ENCODE measurements at regions not wholly inside any gene's neighbourhood (a gene's known extent, or its start where the extent isn't known, plus 50 kb on each side); places are given as distances from the start of the nearest gene placed in this dataset.
A peak's percentile ranks its signal among the peaks of the same experiment; 100 is the strongest.

DNA sequence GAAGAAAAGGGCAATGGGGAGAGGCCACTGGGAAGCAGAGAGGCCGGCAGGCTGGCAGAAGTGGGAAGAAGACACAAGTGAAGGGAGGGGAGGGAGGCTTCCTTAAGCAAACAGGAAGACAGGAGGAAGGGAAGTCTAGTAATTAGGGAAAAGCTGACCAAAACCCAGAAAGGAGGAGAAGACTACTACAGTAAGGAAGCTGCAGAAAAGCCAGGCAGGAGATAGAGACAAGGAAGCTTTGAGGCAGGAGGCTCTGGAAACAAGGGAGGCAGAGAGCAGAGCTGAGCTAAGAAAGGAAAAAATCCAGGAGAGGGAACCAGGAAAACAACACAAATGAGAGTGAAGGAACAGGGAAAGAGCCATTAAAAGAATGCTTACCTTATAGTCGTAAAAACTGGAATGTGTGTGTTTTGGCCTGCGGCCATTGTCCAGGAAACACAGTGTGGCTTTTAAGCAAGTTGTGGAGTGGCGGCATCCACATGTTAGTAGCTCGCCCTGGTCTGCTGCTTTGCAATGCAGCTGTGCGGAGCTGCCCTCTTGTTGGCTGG is 317.1 kb upstream of the CLINT1 start:
- no peak for DNase-seq

- peak; percentile 75 for DNase-seq
Observed at GRCh38 chr5:158174918-158175851, 316.2 kb upstream of the CLINT1 start.

DNA sequence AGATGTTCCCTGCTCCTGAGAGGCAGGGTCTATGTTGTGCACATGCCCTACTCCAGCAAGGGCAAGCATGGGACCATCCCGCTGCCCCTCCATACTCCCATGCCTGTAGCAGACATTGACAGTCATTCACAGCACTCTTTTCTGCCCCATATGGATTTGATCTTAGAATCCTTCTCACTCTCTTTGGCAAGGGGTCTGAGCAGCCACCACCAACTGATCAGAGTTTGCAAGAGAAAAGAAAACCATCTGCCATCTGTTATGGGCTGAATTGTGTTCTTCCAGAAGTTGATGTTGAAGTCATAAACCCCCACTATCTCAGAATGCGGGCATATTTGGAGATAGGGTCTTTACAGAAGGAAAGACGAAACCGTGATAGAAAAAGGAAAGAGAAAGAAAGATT is 315.1 kb upstream of the CLINT1 start:
- no peak for DNase-seq

DNA sequence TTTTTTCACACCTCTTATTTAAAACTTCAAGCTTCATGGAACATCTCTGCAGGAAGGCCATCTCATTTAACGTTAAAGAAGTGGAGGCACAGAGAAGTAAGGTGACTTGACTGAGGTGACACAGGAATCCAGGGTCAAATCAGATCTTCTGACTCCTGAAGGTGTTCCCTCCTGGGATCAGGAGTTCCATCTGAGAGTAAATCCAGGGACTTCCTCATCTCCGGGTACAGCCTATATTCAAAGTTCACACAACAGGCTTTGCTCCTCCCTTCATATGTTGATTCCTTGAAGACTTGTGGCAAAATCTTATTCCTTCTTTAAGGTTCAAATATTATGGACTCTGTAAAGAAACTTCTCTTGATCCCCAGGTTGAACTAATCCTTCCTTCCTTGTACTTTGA is 313.1 kb upstream of the CLINT1 start:
- no peak for DNase-seq

DNA sequence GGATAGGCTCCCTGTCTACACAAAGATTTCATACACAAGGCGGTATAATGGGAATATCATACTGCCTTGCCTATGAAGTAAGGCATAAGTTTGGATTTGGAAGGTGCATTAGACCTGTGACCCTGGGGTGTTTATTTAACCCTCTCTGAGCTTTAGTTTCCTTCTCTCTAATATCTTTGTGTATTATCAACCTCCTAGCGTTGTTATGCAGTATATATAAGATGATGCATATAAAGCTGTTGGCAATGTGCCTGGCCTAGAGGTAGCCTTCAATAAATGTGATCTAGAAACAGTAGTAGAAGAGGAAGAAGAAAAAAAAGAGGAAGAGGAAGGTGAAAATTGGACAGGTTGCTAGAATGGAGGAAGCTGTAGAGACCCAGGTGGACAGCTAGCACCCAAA is 311.6 kb upstream of the CLINT1 start:
- DNase-seq: no peak

DNA sequence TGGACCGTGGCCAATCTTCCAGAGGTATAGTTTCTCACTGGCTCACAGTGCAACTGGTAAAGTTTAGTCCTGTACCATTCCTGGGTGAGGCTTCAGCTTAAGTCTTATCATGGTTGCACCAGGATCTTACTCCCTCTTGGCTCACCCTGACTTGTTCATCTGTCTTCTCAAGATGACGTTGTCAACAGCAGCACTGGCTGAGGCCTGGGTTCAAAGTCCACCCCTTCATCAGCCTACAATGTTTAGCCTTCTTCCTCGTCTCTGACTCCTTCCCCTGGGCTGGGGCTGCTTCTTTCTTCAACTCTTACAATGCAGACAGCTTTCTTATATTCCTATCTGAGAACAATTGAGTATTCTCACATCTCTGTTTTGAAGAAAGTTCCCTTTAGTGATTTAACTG is 311.1 kb upstream of the CLINT1 start:
- DNase-seq: no peak

GRCh38 chr5:158166424-158166823 is 307.5 kb upstream of the CLINT1 start:
- DNase-seq: peak; percentile 7

GRCh38 chr5:158165647-158166046 is 306.7 kb upstream of the CLINT1 start:
- no peak for DNase-seq

DNA sequence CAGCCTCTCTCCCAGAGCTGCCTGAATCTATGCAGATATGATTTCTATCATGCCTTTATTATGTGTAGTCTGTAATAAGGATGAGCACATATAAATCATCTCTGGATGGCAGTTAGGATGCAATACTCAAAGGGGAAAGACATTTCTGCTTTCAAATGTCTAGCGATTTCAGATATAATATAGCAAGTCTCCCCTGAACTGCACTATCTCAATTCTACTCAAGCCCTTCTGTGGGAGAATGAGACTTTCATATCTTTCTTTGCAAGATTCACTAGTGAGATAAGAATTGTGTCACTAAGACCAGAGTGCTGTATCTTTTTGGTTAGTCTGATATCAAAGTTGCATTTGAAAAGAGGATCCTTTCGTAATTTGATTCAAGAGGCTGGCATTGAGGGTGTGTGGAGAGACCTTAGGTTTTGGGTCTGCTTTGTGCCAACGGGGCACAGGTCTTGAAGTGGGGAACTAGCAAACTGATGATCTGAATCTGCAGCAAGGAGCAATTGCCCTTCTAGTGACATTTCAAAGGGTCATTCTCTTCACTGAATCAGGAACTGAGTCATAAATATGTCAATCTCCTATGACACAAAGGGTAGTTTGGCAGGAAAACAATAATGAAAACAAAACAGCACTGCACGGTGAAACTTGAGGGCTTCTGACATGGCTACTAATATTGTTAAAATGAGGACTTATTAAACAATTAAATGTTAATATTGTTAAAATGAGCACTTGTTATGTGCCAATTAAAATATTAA is 305.5 kb upstream of the CLINT1 start:
- peak; percentile 41 for DNase-seq

- no peak for DNase-seq
Observed at GRCh38 chr5:158163451-158164295, 304.7 kb upstream of the CLINT1 start.

- DNase-seq: no peak
Observed at GRCh38 chr5:158162479-158163034, 303.6 kb upstream of the CLINT1 start.

DNA sequence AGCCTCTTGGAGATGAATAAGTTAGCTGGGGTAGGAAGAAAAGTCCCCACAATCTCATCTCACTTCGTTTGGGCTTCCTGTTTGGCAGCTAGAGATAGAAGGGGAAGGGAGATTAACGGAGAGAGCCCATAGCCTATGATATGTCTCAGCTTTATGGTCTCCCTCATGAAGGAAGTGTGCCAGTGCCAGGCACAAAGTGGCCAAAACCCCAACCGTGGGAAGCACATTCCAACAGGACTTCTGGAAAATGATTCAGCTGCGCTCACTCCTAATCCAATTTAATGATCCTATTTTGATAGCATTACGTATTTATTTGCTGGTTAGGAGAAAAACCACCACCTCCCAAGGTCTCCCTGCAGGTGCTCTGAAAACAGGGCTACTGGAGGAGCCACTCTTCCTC is 303.1 kb upstream of the CLINT1 start:
- DNase-seq: no peak

DNA sequence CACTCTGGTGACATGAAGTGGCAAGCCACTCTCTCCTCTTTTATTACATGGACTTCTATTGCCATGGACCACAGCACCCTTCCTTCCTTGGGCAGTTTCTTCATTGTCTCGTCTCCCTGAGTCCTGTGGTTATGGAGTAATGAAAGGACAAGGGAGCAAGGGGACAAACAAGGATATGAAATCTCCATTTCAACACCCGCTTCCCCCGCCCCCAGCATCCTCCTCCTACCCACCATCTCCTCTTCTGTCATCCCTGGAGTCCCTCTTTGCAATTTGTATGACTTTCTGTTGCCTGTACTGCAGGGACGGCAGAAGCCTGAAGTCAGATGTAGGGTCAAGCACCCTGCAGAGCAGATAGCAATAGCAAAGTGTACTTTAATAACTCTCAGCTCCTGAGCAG is 300.7 kb upstream of the CLINT1 start:
- DNase-seq: no peak

DNA sequence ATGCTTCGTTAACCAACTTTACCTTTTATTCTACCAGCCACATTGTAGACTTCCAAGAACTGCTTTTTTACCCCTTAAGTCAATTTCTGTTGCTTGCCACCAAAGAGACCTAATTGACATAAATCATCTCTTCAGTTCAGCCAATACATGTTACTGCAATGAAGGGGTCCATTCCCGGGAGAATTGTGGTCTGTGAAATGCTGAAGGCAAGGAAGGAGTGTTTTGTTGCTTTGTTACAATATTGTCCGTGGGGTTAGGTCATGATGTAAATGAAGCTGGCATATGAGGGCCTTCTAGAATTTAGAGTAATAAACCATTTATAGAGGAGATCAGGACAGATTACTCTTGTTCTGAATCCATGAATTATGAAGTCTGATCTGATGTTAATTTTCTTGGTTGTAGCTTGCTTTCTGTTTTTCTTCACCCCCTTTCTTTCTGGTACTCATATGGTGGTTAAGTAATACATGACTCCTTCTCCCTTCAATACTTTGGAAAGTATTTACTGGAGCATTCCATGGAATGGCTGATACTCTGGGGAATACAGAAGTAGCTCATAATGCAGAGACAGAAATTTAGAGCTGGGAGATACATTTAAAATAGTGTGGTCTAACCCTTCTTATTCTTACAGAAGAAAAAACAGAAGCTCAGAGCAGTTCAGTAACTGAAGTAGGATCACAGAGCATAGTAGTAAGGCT is 297.0 kb upstream of the CLINT1 start:
- DNase-seq: no peak

GRCh38 chr5:158155067-158155466 is 296.1 kb upstream of the CLINT1 start:
- DNase-seq: no peak

DNA sequence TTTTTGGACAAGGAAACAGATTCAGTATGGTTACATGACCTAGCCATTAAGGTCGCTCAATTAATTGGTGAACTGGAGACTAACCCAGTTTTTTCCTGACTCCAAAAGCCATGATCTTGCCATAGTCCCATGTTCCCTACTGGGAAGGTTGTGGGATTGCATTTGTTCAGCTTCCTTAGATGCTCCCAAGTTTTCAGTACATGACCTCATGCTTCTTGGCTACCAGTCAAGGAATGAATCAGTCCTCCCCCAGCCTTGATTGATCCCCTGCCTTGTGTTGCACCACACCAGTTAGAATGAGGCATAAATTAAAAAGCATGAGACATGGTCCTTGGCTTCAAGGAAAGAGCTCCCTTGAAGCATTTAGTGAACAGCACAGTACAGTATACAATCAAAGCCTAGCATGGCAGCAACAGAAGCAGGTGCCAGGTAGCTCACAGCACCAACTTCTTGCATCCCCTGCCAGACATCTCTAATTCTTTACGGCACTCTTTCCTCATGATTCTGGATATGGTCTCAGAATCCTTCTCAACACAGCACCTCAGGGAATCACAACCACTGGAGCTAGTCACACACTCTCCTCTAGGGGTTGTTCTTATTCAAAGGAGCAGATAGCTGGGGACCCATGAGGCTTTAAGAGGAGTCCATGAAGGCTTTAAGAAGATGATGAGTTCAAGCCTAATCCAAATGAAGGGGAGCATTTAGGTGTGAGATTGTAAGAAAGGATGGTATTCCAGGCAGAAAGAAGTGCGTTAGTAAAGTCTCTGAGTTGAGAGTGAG is 295.5 kb upstream of the CLINT1 start:
- no peak for DNase-seq

GRCh38 chr5:158153508-158153907 is 294.6 kb upstream of the CLINT1 start:
- DNase-seq: no peak

DNA sequence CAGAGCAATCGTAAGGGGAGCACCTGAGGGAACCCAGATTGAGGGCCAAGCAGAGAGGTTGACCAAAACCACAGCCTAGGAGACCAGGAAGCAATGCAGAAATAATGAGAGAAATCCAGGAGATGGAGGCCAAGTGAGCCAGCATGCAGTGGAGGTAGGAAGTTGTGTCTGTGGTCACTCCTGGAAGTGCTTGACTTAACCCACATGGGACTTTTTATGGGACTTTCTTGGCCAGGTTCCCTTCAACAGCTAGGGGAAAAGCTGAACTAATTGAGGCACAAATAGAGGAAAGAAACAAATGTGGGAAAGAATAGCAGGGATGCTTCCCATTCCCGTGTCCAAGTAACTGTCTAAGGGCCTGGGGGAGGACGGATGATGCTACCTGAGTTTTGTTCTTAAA is 293.2 kb upstream of the CLINT1 start:
- no peak for DNase-seq

GRCh38 chr5:158147227-158147626 is 288.3 kb upstream of the CLINT1 start:
- no peak for DNase-seq

GRCh38 chr5:158145827-158146226 is 286.9 kb upstream of the CLINT1 start:
- DNase-seq: no peak

- no peak for DNase-seq
Observed at GRCh38 chr5:158143081-158143480, 284.1 kb upstream of the CLINT1 start.
